ENCODE measurements at regions not wholly inside any gene's neighbourhood (a gene's known extent, or its start where the extent isn't known, plus 50 kb on each side); places are given as distances from the start of the nearest gene placed in this dataset.

GRCh38 chr5:91535499-91535898 lies 152.4 kb upstream of the ARRDC3 start:
- Mint-ChIP-seq H3K4me3 (no peak overlapping the region), H3K36me3 (no peaks in the 10 kb centered on the region), H3K9me3 (no peaks in the 10 kb centered on the region), H3K27ac (no peak overlapping the region), H3K27me3 (no peaks in the 10 kb centered on the region), H3K4me1 (no peaks in the 10 kb centered on the region)
- no peak for ATAC-seq

DNA sequence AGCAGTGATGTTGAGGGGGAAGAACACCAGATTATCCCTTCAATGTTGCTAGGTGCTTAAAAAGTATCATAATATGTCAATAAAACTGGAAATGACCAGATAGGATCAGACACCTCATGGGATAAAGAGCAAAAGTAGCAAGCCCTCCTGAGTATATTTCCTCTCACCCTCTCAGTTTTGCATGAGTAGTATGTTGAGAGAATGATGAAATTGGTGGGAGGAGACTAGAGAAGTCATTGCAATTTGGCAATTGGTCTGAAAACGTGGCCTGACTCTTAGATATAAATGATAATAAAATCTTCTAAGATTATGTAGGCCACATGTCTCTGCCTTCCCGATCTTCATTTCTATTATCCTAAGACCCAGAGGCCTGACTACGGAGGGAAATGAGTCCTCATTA lies 151.2 kb upstream of the ARRDC3 start:
- Mint-ChIP-seq H3K27ac (no peak overlapping the region), H3K4me1 (no peaks in the 10 kb centered on the region), H3K27me3 (no peaks in the 10 kb centered on the region), H3K4me3 (no peak overlapping the region), H3K36me3 (no peaks in the 10 kb centered on the region), H3K9me3 (peaks cover under 1% of the 10 kb centered on the region)
- no peak for ATAC-seq

GRCh38 chr5:91532779-91533178 lies 149.7 kb upstream of the ARRDC3 start:
- H3K27ac Mint-ChIP-seq, result no peak overlapping the region
- no peak for ATAC-seq

GRCh38 chr5:91532281-91532680 lies 149.2 kb upstream of the ARRDC3 start:
- H3K4me3 Mint-ChIP-seq, result no peak overlapping the region
- H3K27ac Mint-ChIP-seq, result no peak overlapping the region
- H3K36me3 Mint-ChIP-seq, result no peaks in the 10 kb centered on the region
- H3K27me3 Mint-ChIP-seq, result no peaks in the 10 kb centered on the region
- no peaks in the 10 kb centered on the region for H3K4me1 Mint-ChIP-seq
- peaks cover 3% of the 10 kb centered on the region for H3K9me3 Mint-ChIP-seq
- no peak for ATAC-seq

More at GRCh38 chr5:91532779-91533178, 149.7 kb upstream of the ARRDC3 start:
- Mint-ChIP-seq H3K27me3 (no peaks in the 10 kb centered on the region), H3K4me1 (no peaks in the 10 kb centered on the region), H3K4me3 (no peak overlapping the region), H3K9me3 (peaks cover 3% of the 10 kb centered on the region), H3K36me3 (no peaks in the 10 kb centered on the region)

- no peak for ATAC-seq
- Mint-ChIP-seq H3K4me1 (no peaks in the 10 kb centered on the region), H3K27ac (no peak overlapping the region), H3K27me3 (no peaks in the 10 kb centered on the region), H3K36me3 (no peaks in the 10 kb centered on the region), H3K9me3 (peaks cover 3% of the 10 kb centered on the region), H3K4me3 (no peak overlapping the region)
Measured at GRCh38 chr5:91528831-91529230, 145.7 kb upstream of the ARRDC3 start.

DNA sequence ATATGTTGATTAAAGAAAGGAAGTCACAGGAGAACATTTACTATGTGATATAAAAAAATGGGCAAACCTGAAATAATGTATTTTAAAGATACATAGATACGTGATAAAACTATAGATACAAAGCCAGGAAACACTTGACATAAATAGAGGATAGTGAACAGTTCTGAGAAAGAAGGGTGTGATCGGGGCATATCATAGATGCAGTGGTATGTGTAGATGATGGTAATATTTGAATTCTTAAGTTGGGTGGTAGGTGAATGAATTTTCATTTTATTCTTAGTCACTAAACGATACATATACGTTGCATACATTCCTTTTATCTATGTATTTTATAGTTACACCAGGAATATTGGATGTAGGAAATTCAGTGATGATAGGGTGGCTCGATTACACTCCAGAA lies 138.7 kb upstream of the ARRDC3 start:
- Mint-ChIP-seq H3K4me1 (no peaks in the 10 kb centered on the region), H3K27me3 (peaks cover 9% of the 10 kb centered on the region), H3K27ac (no peak overlapping the region), H3K4me3 (no peak overlapping the region), H3K36me3 (no peaks in the 10 kb centered on the region), H3K9me3 (no peaks in the 10 kb centered on the region)
- ATAC-seq, result no peak

GRCh38 chr5:91521334-91521733 lies 138.2 kb upstream of the ARRDC3 start:
- H3K4me1 Mint-ChIP-seq, result no peaks in the 10 kb centered on the region
- no peak for ATAC-seq
- no peaks in the 10 kb centered on the region for H3K36me3 Mint-ChIP-seq
- H3K4me3 Mint-ChIP-seq, result no peak overlapping the region
- H3K27ac Mint-ChIP-seq, result no peak overlapping the region
- H3K9me3 Mint-ChIP-seq, result no peaks in the 10 kb centered on the region
- H3K27me3 Mint-ChIP-seq, result peaks cover 9% of the 10 kb centered on the region

- Mint-ChIP-seq H3K4me1 (no peaks in the 10 kb centered on the region), H3K9me3 (no peaks in the 10 kb centered on the region), H3K27me3 (peaks cover 9% of the 10 kb centered on the region), H3K36me3 (no peaks in the 10 kb centered on the region), H3K27ac (no peak overlapping the region), H3K4me3 (no peak overlapping the region)
- ATAC-seq, result no peak
Measured at GRCh38 chr5:91514400-91514799, 131.3 kb upstream of the ARRDC3 start.

DNA sequence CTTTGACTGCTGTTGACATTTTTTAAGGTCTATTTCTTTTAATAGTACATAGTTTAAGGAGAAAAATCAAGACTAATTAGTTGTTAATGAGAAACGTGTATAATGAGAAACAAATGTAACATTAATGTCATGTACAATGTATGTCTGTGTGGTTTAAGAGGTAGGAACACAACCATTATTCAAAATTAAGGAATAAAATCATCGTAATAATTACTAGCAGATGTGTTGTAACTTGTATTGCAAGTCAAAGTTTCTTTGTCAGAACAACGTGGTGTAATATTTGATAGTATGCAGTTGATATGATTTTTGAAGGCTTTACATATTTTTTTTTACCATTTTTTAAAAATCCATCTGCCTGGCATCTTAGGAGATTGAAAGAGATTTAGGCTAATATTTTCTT lies 120.2 kb upstream of the ARRDC3 start:
- Mint-ChIP-seq H3K9me3 (no peaks in the 10 kb centered on the region), H3K36me3 (no peaks in the 10 kb centered on the region), H3K27me3 (no peaks in the 10 kb centered on the region), H3K4me3 (no peak overlapping the region), H3K4me1 (no peaks in the 10 kb centered on the region), H3K27ac (no peak overlapping the region)
- ATAC-seq, result no peak

DNA sequence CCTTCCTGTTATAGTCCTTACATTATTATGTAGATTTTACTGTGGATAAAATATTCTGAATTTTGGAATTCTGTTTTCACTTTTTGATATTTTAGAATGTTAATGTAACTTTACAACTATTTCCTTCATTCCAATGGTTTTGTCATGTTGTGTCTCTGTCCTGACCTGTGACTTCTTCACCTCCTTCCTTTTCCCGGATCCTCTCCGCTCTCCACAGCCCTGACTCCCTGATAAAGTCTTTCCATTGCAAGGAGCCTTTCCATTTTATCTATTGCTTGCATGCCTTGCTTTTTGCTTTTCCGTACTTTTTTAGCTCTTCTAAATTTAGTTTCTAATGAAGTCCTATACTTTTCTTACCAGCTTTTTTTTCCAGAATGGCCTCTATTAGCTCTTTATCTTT lies 117.6 kb upstream of the ARRDC3 start:
- H3K36me3 Mint-ChIP-seq, result no peaks in the 10 kb centered on the region
- H3K9me3 Mint-ChIP-seq, result no peaks in the 10 kb centered on the region
- H3K4me3 Mint-ChIP-seq, result no peak overlapping the region
- no peak for ATAC-seq
- H3K27ac Mint-ChIP-seq, result no peak overlapping the region
- H3K27me3 Mint-ChIP-seq, result no peaks in the 10 kb centered on the region
- no peaks in the 10 kb centered on the region for H3K4me1 Mint-ChIP-seq

DNA sequence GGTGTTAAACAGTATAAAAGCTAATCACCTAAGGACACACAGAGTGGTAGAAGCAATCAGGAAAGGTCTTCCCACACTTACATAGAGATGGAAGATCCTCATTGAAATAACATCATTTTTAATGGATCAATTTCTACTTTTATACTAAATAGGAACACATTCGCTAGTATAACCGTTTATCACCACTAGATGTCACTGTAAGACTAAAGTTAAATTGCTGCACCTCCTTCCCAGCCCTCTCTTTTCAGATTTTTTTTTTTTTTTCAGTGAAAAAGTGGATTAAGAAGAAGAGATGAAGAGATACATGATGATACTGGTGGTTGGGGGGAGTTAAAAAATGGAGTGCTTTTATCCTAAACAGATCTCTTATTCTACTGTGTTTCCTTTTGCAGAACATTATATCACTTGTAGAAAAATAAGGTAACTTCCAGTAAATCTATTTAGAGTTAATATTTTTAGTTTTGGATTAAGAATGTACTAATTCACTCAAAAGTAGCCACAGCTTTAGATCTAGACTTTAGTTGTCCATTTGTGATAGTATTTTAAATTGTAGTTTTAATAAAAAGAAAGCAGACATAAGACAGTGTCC lies 116.9 kb upstream of the ARRDC3 start:
- H3K36me3 Mint-ChIP-seq, result no peaks in the 10 kb centered on the region
- H3K4me1 Mint-ChIP-seq, result no peaks in the 10 kb centered on the region
- no peaks in the 10 kb centered on the region for H3K27me3 Mint-ChIP-seq
- ATAC-seq, result no peak
- no peaks in the 10 kb centered on the region for H3K9me3 Mint-ChIP-seq
- no peak overlapping the region for H3K4me3 Mint-ChIP-seq
- no peak overlapping the region for H3K27ac Mint-ChIP-seq

GRCh38 chr5:91495699-91496098 lies 112.6 kb upstream of the ARRDC3 start:
- H3K4me1 Mint-ChIP-seq, result no peaks in the 10 kb centered on the region
- H3K4me3 Mint-ChIP-seq, result no peak overlapping the region
- no peaks in the 10 kb centered on the region for H3K36me3 Mint-ChIP-seq
- H3K27ac Mint-ChIP-seq, result no peak overlapping the region
- no peaks in the 10 kb centered on the region for H3K9me3 Mint-ChIP-seq
- ATAC-seq, result no peak
- H3K27me3 Mint-ChIP-seq, result no peaks in the 10 kb centered on the region

DNA sequence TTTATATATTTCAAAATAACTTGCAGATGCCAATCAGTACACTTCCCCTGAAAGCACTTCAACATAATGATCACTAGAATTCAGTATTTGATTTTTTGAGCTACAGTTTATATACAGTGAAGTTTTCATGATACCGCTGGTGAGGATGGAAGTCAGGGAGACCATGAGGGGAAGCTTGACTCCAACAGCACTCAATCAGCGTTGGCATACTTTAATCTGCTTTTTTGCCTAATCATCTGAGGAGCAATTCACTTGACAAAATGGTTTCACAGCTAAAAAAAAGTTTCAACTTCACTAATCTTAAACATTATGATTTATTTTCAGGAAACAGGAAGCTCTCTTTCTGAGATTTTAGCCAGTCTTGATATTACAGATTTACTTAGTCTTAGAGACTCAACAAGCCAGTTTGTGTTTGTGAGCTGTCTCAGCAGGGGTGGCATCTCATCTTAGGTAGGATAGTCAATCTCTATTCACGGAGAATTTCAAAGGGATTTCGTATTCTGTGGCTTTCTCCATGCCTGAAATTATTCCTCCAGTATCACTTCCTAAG lies 111.4 kb upstream of the ARRDC3 start:
- no peak overlapping the region for H3K27ac Mint-ChIP-seq
- H3K36me3 Mint-ChIP-seq, result no peaks in the 10 kb centered on the region
- no peak overlapping the region for H3K4me3 Mint-ChIP-seq
- no peaks in the 10 kb centered on the region for H3K9me3 Mint-ChIP-seq
- ATAC-seq, result no peak
- no peaks in the 10 kb centered on the region for H3K27me3 Mint-ChIP-seq
- no peaks in the 10 kb centered on the region for H3K4me1 Mint-ChIP-seq

DNA sequence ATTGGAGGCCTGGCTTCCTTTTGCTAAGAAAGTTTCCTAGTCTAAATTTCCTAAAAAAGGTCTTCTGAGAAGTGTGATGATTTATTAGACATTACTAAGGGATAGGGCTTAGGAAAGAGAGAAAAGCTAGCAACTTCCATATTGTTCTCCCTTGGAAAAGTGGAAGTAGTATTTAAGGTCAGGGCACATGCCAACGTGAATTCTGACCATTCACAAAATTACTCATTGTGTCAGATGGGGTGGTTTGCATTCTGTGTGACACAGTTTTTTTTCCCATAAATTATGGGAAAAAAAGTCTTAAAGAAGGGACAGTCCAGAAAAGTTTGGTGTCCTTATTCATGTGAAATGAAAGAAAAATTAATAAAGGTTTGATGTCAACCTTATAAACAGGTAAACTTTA lies 110.0 kb upstream of the ARRDC3 start:
- no peak for ATAC-seq
- Mint-ChIP-seq H3K36me3 (no peaks in the 10 kb centered on the region), H3K9me3 (no peaks in the 10 kb centered on the region), H3K27ac (no peak overlapping the region), H3K4me3 (no peak overlapping the region), H3K4me1 (no peaks in the 10 kb centered on the region), H3K27me3 (no peaks in the 10 kb centered on the region)

GRCh38 chr5:91491229-91491628 lies 108.1 kb upstream of the ARRDC3 start:
- Mint-ChIP-seq H3K4me1 (no peaks in the 10 kb centered on the region), H3K9me3 (peaks cover 3% of the 10 kb centered on the region), H3K27ac (no peak overlapping the region), H3K36me3 (no peaks in the 10 kb centered on the region), H3K4me3 (no peak overlapping the region), H3K27me3 (no peaks in the 10 kb centered on the region)
- ATAC-seq, result no peak

GRCh38 chr5:91490316-91490715 lies 107.2 kb upstream of the ARRDC3 start:
- Mint-ChIP-seq H3K27me3 (no peaks in the 10 kb centered on the region), H3K4me3 (no peak overlapping the region), H3K27ac (no peak overlapping the region), H3K4me1 (no peaks in the 10 kb centered on the region), H3K36me3 (no peaks in the 10 kb centered on the region), H3K9me3 (peaks cover 3% of the 10 kb centered on the region)
- no peak for ATAC-seq

- Mint-ChIP-seq H3K27ac (no peak overlapping the region), H3K27me3 (no peaks in the 10 kb centered on the region), H3K4me1 (no peaks in the 10 kb centered on the region), H3K36me3 (no peaks in the 10 kb centered on the region), H3K9me3 (peaks cover 3% of the 10 kb centered on the region), H3K4me3 (no peak overlapping the region)
- ATAC-seq, result no peak
Measured at GRCh38 chr5:91487420-91487819, 104.3 kb upstream of the ARRDC3 start.

Data from stimulated activated memory B cell treated with anti-CD40 and anti-IgM and Interleukin-4, amounts not matched to agents 10 μg/mL and 1 μg/mL and 100 μg/mL, for 72 hours (primary cell).